CD4-positive, CD25-positive, alpha-beta regulatory T cell (primary cell): ENCODE measurements at regions not wholly inside any gene's neighbourhood (a gene's known extent, or its start where the extent isn't known, plus 50 kb on each side); places are given as distances from the start of the nearest gene placed in this dataset.

ENCODE experiments used
- ATAC-seq, 2 donors: fragments of 150-1000 bp; cut with Tn5 transposase; one replicate each; pipeline ENCODE4 v1.10.0; 2021; ENCODE audit warnings: low read depth in 2 of 2, moderate number of reproducible peaks in 2 of 2, moderate library complexity in 1 of 2
- DNase-seq, 3 donors: peaks; one replicate each; pipeline versions ENCODE4 v3.0.0 to v3.0.0-alpha.2; 2012 to 2022; ENCODE audit warnings: mixed read lengths in 1 of 3
- H3K27ac ChIP-seq: one replicate; pipeline ENCODE4 v1.7.0; 2013; ENCODE audit warnings: mild to moderate bottlenecking, low read length; ENCODE audit not compliant: insufficient read depth, poor library complexity, severe bottlenecking
- H3K27me3 ChIP-seq: one replicate; pipeline ENCODE4 v1.7.0; 2013; ENCODE audit warnings: low read length; ENCODE audit not compliant: control insufficient read depth, insufficient read depth
- H3K36me3 ChIP-seq: one replicate; pipeline ENCODE4 v1.7.0; 2013; ENCODE audit warnings: mild to moderate bottlenecking, low read length, moderate library complexity; ENCODE audit not compliant: control insufficient read depth, insufficient read depth
- H3K4me1 ChIP-seq: 2 replicates; pipeline ENCODE4 v1.7.0; 2013; ENCODE audit warnings: mild to moderate bottlenecking, low read length; ENCODE audit not compliant: insufficient read depth, control insufficient read depth, poor library complexity, severe bottlenecking
- H3K4me3 ChIP-seq: one replicate; pipeline ENCODE4 v1.7.0; 2013; ENCODE audit warnings: low read depth, mild to moderate bottlenecking, low read length, moderate library complexity
- H3K9me3 ChIP-seq, 2 experiments: 1 replicate in 1 of 2; 2 replicates in 1 of 2; pipeline ENCODE4 v1.7.0; 2013; ENCODE audit warnings: low read length in 2 of 2, mild to moderate bottlenecking in 1 of 2, moderate library complexity in 1 of 2; ENCODE audit not compliant: control insufficient read depth in 2 of 2
- H3K27ac Mint-ChIP-seq, 3 donors: one replicate each; pipeline ENCODE4 v1.8.0; 2020 to 2022; ENCODE audit warnings: mild to moderate bottlenecking in 3 of 3, mixed read lengths in 3 of 3, moderate library complexity in 2 of 3
- H3K27me3 Mint-ChIP-seq: one replicate; pipeline ENCODE4 v1.8.0; 2022; ENCODE audit warnings: mild to moderate bottlenecking, mixed read lengths
- H3K36me3 Mint-ChIP-seq: one replicate; pipeline ENCODE4 v1.8.0; 2020; ENCODE audit warnings: mixed read lengths
- H3K4me1 Mint-ChIP-seq, 4 donors: one replicate each; pipeline ENCODE4 v1.8.0; 2020 to 2022; ENCODE audit warnings: mixed read lengths in 4 of 4, mild to moderate bottlenecking in 1 of 4
- H3K4me3 Mint-ChIP-seq, 4 donors: one replicate each; pipeline ENCODE4 v1.8.0; 2020 to 2022; ENCODE audit warnings: mild to moderate bottlenecking in 4 of 4, mixed read lengths in 4 of 4, moderate library complexity in 3 of 4
- H3K9me3 Mint-ChIP-seq, 7 donors: one replicate each; pipeline ENCODE4 v1.8.0; 2020 to 2022; ENCODE audit warnings: mixed read lengths in 7 of 7, mild to moderate bottlenecking in 3 of 7, moderate library complexity in 2 of 7

DNA sequence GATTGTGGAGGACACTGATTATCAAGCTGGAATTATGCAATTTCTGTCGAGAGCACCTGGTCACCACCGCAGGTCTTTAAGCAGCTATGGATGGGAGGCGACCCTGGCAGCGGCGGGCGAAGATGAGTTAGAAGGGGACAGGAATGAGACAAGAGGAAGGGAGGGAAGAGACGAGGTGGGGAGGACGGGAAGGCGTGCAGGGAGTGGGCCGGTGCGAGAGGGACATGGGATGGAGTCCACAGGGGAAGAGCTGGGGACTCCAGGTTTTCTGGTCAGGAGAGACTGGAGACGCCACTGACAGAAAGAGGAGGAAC is 192.3 kb downstream of the MELK start:
- no peaks in the 10 kb centered on the region for H3K36me3 Mint-ChIP-seq
- Histone ChIP-seq H3K27ac (no peak overlapping the region), H3K4me1 (peaks cover 9% of the 10 kb centered on the region), H3K9me3 (no peaks in the 10 kb centered on the region), H3K27me3 (no peaks in the 10 kb centered on the region), H3K36me3 (no peaks in the 10 kb centered on the region), H3K4me3 (no peak overlapping the region)
- ATAC-seq (no peak), DNase-seq (peak in 1 of 3 donors; percentile 7)
- H3K27me3 Mint-ChIP-seq = peaks cover 23% of the 10 kb centered on the region
- no peak overlapping the region for H3K27ac Mint-ChIP-seq
- no peak overlapping the region for H3K4me3 Mint-ChIP-seq
- peaks cover 0 to 2% (median 0%) of the 10 kb centered on the region in 7 donors for H3K9me3 Mint-ChIP-seq
- H3K4me1 Mint-ChIP-seq = peaks cover 0 to 5% (median under 1%) of the 10 kb centered on the region in 4 donors

DNA sequence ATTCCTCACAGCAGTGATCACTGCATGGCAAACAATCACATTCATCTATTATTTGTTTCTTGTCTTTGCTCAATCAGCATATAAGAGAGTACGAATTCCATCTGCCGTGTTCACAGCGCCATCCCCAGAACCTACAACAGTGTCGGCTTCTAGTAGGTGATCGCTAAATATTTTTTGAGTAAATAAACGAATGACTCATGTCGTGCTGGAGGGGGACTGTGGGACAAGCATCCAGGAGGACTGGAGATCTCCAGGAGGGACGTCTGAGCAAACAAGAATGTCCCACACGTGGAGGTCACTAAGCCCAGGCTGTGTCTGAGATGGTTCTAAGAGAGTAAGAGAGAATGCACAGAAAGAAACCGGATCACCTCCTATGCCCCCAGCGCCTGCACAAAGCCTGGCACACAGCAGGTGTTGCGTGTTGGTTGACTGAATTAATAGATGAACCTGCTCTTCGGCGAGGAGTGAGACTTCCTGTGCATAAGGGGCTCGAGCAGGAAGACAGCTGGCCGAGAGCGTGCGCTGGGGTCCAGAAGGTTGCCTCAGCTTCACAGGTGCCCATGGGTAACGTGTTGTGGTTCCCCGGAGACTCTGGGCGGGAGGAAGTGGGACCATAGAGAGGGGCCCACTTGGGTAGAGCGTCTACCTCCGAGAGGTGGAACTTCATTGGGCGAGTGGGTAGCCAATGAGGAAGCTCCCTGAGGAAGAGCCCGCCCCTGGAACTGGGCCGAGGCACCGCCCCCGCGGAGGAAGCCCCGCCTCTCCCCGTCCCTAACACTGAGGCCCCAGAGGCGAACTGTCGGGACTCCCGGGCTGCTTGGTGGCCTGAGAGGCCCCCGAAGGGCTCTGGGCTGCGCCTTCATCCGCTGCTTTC is 193.0 kb downstream of the MELK start:
- H3K27ac ChIP-seq = peak overlapping the region; percentile 53

DNA sequence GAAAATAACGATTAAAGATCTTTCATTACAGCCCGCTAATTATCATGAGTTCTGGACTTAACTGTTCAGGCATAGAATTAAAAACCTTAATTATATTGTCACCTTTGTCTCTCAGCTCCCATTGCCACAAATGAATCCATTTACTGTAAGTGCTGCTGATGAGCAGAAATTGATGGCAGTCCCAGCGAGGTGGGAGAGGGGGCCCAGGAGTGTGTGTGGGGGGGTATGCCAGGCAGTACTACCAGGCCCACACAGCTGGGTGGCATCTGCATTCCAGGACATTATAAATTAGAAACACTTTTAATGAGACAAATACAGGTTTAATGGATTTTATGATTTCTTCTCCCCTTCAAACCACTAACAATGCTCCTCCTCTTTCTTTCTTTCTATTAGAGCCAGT is 196.0 kb downstream of the MELK start:
- no peaks in the 10 kb centered on the region for H3K36me3 ChIP-seq
- DNase-seq (no peak), ATAC-seq (no peak)
- no peaks in the 10 kb centered on the region for H3K9me3 ChIP-seq
- H3K27ac ChIP-seq = no peak overlapping the region
- Mint-ChIP-seq H3K27ac (no peak overlapping the region), H3K4me3 (no peak overlapping the region), H3K36me3 (no peaks in the 10 kb centered on the region), H3K9me3 (peaks cover 0 to 3% (median 0%) of the 10 kb centered on the region in 7 donors), H3K27me3 (peaks cover 22% of the 10 kb centered on the region), H3K4me1 (peaks cover 0 to 5% (median 2%) of the 10 kb centered on the region in 4 donors)
- H3K27me3 ChIP-seq = peaks cover 3% of the 10 kb centered on the region
- peaks cover 9% of the 10 kb centered on the region for H3K4me1 ChIP-seq
- no peak overlapping the region for H3K4me3 ChIP-seq

More for the DNA sequence above, 193.0 kb downstream of the MELK start:
- no peaks in the 10 kb centered on the region for H3K9me3 ChIP-seq
- H3K27ac Mint-ChIP-seq = peak overlapping the region in 1 of 3 donors; percentile 31
- H3K4me1 Mint-ChIP-seq = peaks cover 0 to 5% (median under 1%) of the 10 kb centered on the region in 4 donors
- peaks cover 9% of the 10 kb centered on the region for H3K4me1 ChIP-seq
- H3K4me3 Mint-ChIP-seq = no peak overlapping the region
- peak; percentile 83 to 95 (median 90) for DNase-seq
- no peaks in the 10 kb centered on the region for H3K27me3 ChIP-seq
- no peaks in the 10 kb centered on the region for H3K36me3 ChIP-seq
- H3K4me3 ChIP-seq = peak overlapping the region; percentile 82
- H3K9me3 Mint-ChIP-seq = peaks cover 0 to 2% (median 0%) of the 10 kb centered on the region in 7 donors
- H3K36me3 Mint-ChIP-seq = no peaks in the 10 kb centered on the region
- ATAC-seq = peak; percentile 99 to 100
- peaks cover 16% of the 10 kb centered on the region for H3K27me3 Mint-ChIP-seq

DNA sequence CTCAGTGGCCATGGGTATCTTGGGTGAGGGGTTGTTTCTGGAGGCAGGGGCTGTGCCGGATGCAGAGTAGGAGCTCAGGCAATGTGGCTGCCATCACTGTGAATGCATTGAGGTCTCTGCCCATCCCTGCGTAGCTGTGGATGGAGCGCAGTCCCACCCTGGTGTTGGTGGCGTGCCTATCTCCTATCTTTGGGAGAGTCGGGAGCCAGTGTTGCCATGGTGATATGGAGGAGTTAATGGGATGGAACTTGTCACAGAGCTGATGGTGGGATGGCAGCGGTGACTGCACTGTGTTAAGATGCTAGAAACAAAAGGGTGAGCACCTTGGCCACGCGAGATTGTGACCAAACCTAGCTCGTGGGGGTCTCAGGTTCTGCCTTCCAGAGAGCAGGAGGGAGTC is 197.3 kb downstream of the MELK start:
- Mint-ChIP-seq H3K27me3 (peaks cover 27% of the 10 kb centered on the region), H3K4me3 (no peak overlapping the region), H3K27ac (no peak overlapping the region), H3K9me3 (peaks cover 0 to 5% (median 2%) of the 10 kb centered on the region in 7 donors), H3K36me3 (no peaks in the 10 kb centered on the region), H3K4me1 (peaks cover 0 to 5% (median 2%) of the 10 kb centered on the region in 4 donors)
- Histone ChIP-seq H3K4me1 (peaks cover 9% of the 10 kb centered on the region), H3K27ac (no peak overlapping the region), H3K4me3 (no peak overlapping the region), H3K36me3 (no peaks in the 10 kb centered on the region), H3K27me3 (peaks cover 5% of the 10 kb centered on the region), H3K9me3 (no peaks in the 10 kb centered on the region)
- no peak for ATAC-seq
- DNase-seq = no peak

DNA sequence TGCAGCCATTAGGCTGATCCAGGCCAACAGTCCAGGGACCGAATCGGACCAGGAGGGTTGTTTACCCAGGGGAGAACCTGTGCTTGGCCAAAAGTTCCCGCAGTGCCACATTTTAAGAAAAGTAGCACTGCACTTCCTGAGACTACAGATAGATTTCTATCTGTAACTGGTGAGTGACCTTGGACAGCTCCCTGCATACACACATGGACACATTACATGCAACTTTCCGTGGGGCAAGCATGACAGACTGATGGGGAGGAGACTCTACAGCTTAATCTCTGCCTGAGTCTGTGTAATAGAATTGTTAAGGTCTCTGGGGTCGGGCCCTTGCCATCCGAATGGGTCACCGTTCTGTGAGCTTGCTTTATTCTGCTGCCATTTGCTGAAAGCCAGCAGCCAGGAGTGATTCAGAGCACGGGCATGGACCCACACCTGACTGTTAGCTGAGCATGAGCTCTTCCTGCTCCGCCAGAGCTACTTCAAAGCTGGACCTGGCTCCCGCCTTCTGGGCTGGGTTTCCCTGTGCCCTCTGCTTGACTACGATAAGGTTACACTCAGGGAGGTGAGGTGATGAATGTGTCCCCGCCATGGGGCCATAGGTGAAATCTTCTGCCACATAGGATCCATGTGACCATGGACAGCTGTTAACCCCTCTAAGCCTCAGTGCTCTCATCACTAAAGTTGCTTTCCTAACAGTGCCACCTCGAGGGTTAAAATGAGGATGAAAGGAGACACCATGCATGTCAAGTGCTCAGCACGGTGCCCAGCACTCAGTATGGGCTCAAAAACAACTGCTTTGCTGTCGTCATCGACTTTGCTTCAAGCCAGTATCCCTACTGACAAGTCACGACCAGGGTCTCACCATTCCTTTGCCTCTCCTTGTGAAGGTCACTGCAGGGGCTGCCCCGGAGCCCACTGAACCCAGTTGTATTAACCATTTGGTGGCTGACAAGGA is 200.0 kb downstream of the MELK start:
- Histone ChIP-seq H3K27ac (no peak overlapping the region), H3K4me1 (no peaks in the 10 kb centered on the region), H3K36me3 (no peaks in the 10 kb centered on the region), H3K9me3 (no peaks in the 10 kb centered on the region), H3K4me3 (no peak overlapping the region), H3K27me3 (peaks cover 5% of the 10 kb centered on the region)
- no peak for DNase-seq
- Mint-ChIP-seq H3K27ac (no peak overlapping the region), H3K36me3 (no peaks in the 10 kb centered on the region), H3K4me3 (no peak overlapping the region), H3K9me3 (peaks cover 0 to 4% (median 1%) of the 10 kb centered on the region in 7 donors), H3K4me1 (peaks cover 0 to 3% (median 0%) of the 10 kb centered on the region in 4 donors), H3K27me3 (peaks cover 30% of the 10 kb centered on the region)
- no peak for ATAC-seq

GRCh38 chr9:36778682-36779081 is 206.0 kb downstream of the MELK start:
- H3K27ac Mint-ChIP-seq = no peak overlapping the region
- no peak overlapping the region for H3K27ac ChIP-seq
- H3K4me1 Mint-ChIP-seq = peaks cover 0 to 3% (median 0%) of the 10 kb centered on the region in 4 donors
- H3K9me3 Mint-ChIP-seq = peaks cover 0 to 3% (median 1%) of the 10 kb centered on the region in 7 donors
- H3K27me3 Mint-ChIP-seq = peaks cover 39% of the 10 kb centered on the region
- H3K36me3 Mint-ChIP-seq = no peaks in the 10 kb centered on the region
- H3K36me3 ChIP-seq = no peaks in the 10 kb centered on the region
- H3K9me3 ChIP-seq = no peaks in the 10 kb centered on the region
- peaks cover 5% of the 10 kb centered on the region for H3K27me3 ChIP-seq
- no peak for ATAC-seq
- no peak overlapping the region for H3K4me3 ChIP-seq
- DNase-seq = no peak
- H3K4me3 Mint-ChIP-seq = no peak overlapping the region
- H3K4me1 ChIP-seq = no peaks in the 10 kb centered on the region

DNA sequence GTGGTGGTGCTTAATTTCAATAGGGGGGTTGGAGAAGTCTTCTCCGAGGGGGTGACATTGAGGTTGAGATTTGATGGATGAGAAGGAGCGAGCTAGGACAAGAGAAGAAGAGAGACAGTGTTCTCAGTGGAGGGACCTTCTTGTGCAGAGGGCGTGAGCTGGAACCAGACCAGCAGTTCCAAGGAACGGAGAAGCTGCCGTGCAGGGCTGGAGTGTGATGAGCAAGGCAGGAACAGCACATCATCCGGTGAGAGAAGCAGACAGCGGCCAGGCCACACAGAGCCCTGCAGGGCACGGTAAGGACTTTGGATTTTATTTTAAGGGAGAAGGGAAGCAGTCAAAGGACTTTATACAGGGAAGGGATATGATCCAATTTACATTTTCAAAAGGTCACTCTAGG is 206.9 kb downstream of the MELK start:
- Mint-ChIP-seq H3K36me3 (no peaks in the 10 kb centered on the region), H3K27me3 (peaks cover 44% of the 10 kb centered on the region), H3K27ac (no peak overlapping the region), H3K4me3 (no peak overlapping the region), H3K4me1 (peaks cover 0 to 3% (median 0%) of the 10 kb centered on the region in 4 donors), H3K9me3 (peaks cover 0 to 3% (median 0%) of the 10 kb centered on the region in 7 donors)
- Histone ChIP-seq H3K27ac (no peak overlapping the region), H3K4me3 (no peak overlapping the region), H3K27me3 (peaks cover 3% of the 10 kb centered on the region), H3K9me3 (no peaks in the 10 kb centered on the region), H3K36me3 (no peaks in the 10 kb centered on the region), H3K4me1 (no peaks in the 10 kb centered on the region)
- no peak for ATAC-seq
- DNase-seq = no peak
